HepG2 (cell line): ENCODE measurements at regions not wholly inside any gene's neighbourhood (a gene's known extent, or its start where the extent isn't known, plus 50 kb on each side); places are given as distances from the start of the nearest gene placed in this dataset.

Experiments
- CEBPB ChIP-seq: IDR thresholded peaks from 2 replicates; pipeline ENCODE4 v1.6.1; 2011; ENCODE audit warnings: low read depth, low read length, improper control_type of control experiment, borderline replicate concordance
- EP300 ChIP-seq, 3 experiments: sonication (generic) in 1 of 3; formaldehyde crosslinking in 1 of 3; IDR thresholded peaks; 2 replicates each; pipeline versions ENCODE4 v1.5.1 to v1.6.1; 2011 to 2020; ENCODE audit warnings: low read depth in 2 of 3, low read length in 2 of 3, borderline replicate concordance in 1 of 3, improper control_type of control experiment in 1 of 3, mild to moderate bottlenecking in 1 of 3, missing genetic modification reagents in 1 of 3, moderate library complexity in 1 of 3
- IKZF5 ChIP-seq: IDR thresholded peaks from 2 replicates; pipeline ENCODE4 v1.6.1; 2018; ENCODE audit warnings: missing genetic modification reagents, mild to moderate bottlenecking, missing compliant biosample characterization
- POGZ ChIP-seq: sonication (generic); formaldehyde crosslinking; IDR thresholded peaks from 2 replicates; pipeline ENCODE4 v1.4.0; 2020; ENCODE audit warnings: mild to moderate bottlenecking, missing genetic modification reagents
- RFX5 ChIP-seq: IDR thresholded peaks from 2 replicates; pipeline ENCODE4 v1.6.1; 2011; ENCODE audit warnings: low read depth, low read length, improper control_type of control experiment
- SOX6 ChIP-seq, 2 experiments: fragments of 450-650 bp in 1 of 2; sonication (generic) in 1 of 2; formaldehyde crosslinking in 1 of 2; IDR thresholded peaks; 2 replicates each; pipeline versions ENCODE4 v1.4.0 to v1.6.1; 2017 to 2020; ENCODE audit warnings: antibody characterized with exemption in 1 of 2, mild to moderate bottlenecking in 1 of 2, missing genetic modification reagents in 1 of 2
- SP140L ChIP-seq: sonication (generic); formaldehyde crosslinking; IDR thresholded peaks from 2 replicates; pipeline ENCODE4 v1.4.0; 2020; ENCODE audit warnings: missing genetic modification reagents, borderline replicate concordance
- THRA ChIP-seq: sonication (generic); formaldehyde crosslinking; IDR thresholded peaks from 2 replicates; pipeline ENCODE4 v1.4.0; 2020; ENCODE audit warnings: missing genetic modification reagents, borderline replicate concordance
- XBP1 ChIP-seq: sonication (generic); formaldehyde crosslinking; IDR thresholded peaks from 2 replicates; pipeline ENCODE4 v1.5.0; 2020; ENCODE audit warnings: missing genetic modification reagents
- ZMYM4 ChIP-seq: sonication (generic); formaldehyde crosslinking; IDR thresholded peaks from 2 replicates; pipeline ENCODE4 v1.8.1; 2023; ENCODE audit warnings: mild to moderate bottlenecking, missing genetic modification reagents
- ZNF138 ChIP-seq: sonication (generic); formaldehyde crosslinking; IDR thresholded peaks from 2 replicates; pipeline ENCODE4 v1.5.0; 2020; ENCODE audit warnings: mild to moderate bottlenecking, low read depth, missing genetic modification reagents
- ZNF318 ChIP-seq: sonication (generic); formaldehyde crosslinking; IDR thresholded peaks from 2 replicates; pipeline ENCODE4 v1.4.0; 2020; ENCODE audit warnings: mild to moderate bottlenecking, missing genetic modification reagents
- ZNF512 ChIP-seq: sonication (generic); formaldehyde crosslinking; IDR thresholded peaks from 2 replicates; pipeline ENCODE4 v1.4.0; 2020; ENCODE audit warnings: mild to moderate bottlenecking, missing genetic modification reagents
- ZNF691 ChIP-seq: sonication (generic); formaldehyde crosslinking; IDR thresholded peaks from 2 replicates; pipeline ENCODE4 v1.4.0; 2020; ENCODE audit warnings: missing genetic modification reagents, low read depth, mild to moderate bottlenecking, borderline replicate concordance

- TF ChIP-seq EP300 (IDR thresholded peaks at IDR 0.05; ENCODE audit: low read depth in 2 of 2, low read length in 2 of 2), result peak in 1 of 2 experiments; percentile 23; a peak in 1 of 4 replicates
- TF ChIP-seq EP300 (CRISPR knock-in tag; IDR thresholded peaks at IDR 0.05; ENCODE audit: borderline replicate concordance), result no peak
- no peak for TF ChIP-seq ZNF318 (CRISPR knock-in tag)
- 0 out of 2 replicates have a peak, but pooled peaks have one; percentile 40 for TF ChIP-seq POGZ (CRISPR knock-in tag)
- no peak for TF ChIP-seq THRA (CRISPR knock-in tag)
- no peak for TF ChIP-seq SP140L (CRISPR knock-in tag)
- TF ChIP-seq IKZF5 (CRISPR knock-in tag), result no peak
- TF ChIP-seq SOX6 (IDR thresholded peaks at IDR 0.05), result no peak
- TF ChIP-seq SOX6 (CRISPR knock-in tag; IDR thresholded peaks at IDR 0.05), result peak; percentile 45
- peak; percentile 90 for TF ChIP-seq CEBPB
- no peak for TF ChIP-seq ZNF138
- TF ChIP-seq ZMYM4 (CRISPR knock-in tag), result peak; percentile 54; the same call in 1 of the 2 replicates
- no peak for TF ChIP-seq XBP1 (CRISPR knock-in tag)
- TF ChIP-seq ZNF512, result no peak
- TF ChIP-seq RFX5, result no peak
- TF ChIP-seq ZNF691, result no peak
These were observed 1176.9 kb downstream of the SUCLG1 start (continued) for GRCh38 chr2:83282043-83282795.
